BJ (cell line): ENCODE measurements at regions not wholly inside any gene's neighbourhood (a gene's known extent, or its start where the extent isn't known, plus 50 kb on each side); places are given as distances from the start of the nearest gene placed in this dataset.

ENCODE experiments used
- CTCF ChIA-PET: fragments of 350-600 bp; formaldehyde crosslinking; extraction: SDS; loops from one replicate; lab custom pipeline; 2021; ENCODE audit warnings: antibody characterized with exemption, inconsistent platforms; lab: Yijun Ruan, JAX
- POLR2A ChIA-PET: fragments of 300-600 bp; sonication (Branson Sonifier 250); formaldehyde crosslinking; extraction: SDS; loops from one replicate; lab custom pipeline; 2021; ENCODE audit warnings: antibody characterized with exemption; lab: Charles Lee
- DNase-seq: peaks from one replicate; pipeline ENCODE4 v3.0.0-alpha.2; 2011; ENCODE audit warnings: low read depth
- H3K27me3 ChIP-seq: 2 replicates; pipeline ENCODE4 v1.6.0; 2011; ENCODE audit warnings: low read length; ENCODE audit not compliant: control insufficient read depth, insufficient read depth
- H3K36me3 ChIP-seq: 2 replicates; pipeline ENCODE4 v1.5.1; 2011; ENCODE audit warnings: low read length; ENCODE audit not compliant: control insufficient read depth, insufficient read depth
- H3K4me3 ChIP-seq: 2 replicates; pipeline ENCODE4 v1.5.1; 2011; ENCODE audit warnings: low read depth, mild to moderate bottlenecking, control low read depth, low read length
- CTCF ChIP-seq: IDR thresholded peaks from 2 replicates; pipeline ENCODE4 v1.5.1; 2011; ENCODE audit warnings: low read depth, mild to moderate bottlenecking, control low read depth, inconsistent platforms, low read length, moderate library complexity; ENCODE audit not compliant: insufficient read depth

DNA sequence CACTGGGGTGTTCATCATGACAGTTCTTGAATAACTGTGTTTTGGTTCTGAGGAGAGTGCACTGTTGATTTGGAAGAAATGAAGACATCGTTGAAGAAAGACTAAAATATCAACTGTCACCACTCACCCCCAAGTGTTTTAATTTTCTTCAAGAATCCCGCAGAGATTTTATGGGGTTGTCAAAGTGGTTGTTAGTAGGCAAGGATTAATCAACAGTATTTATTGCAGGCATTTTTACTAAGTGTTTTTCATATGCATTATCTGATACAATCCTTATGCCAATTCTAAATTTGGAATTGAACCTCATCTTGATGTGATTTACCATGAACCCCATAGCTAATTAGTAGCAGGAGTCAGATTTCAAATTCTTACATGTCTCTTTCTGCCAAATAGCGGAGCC is 63.7 kb upstream of the OBI1 start:
- no peaks in the 10 kb centered on the region for H3K27me3 ChIP-seq
- H3K4me3 ChIP-seq, result no peak overlapping the region
- TF ChIP-seq CTCF, result no peak
- CTCF ChIA-PET, result no interaction called here
- no peaks in the 10 kb centered on the region for H3K36me3 ChIP-seq
- no peak for DNase-seq
- POLR2A ChIA-PET, result no interaction called here

GRCh38 chr13:78719367-78719766 is 60.4 kb upstream of the OBI1 start:
- TF ChIP-seq CTCF, result no peak
- POLR2A ChIA-PET, result no interaction called here
- Histone ChIP-seq H3K4me3 (no peak overlapping the region), H3K27me3 (no peaks in the 10 kb centered on the region), H3K36me3 (no peaks in the 10 kb centered on the region)
- CTCF ChIA-PET, result no interaction called here
- no peak for DNase-seq

DNA sequence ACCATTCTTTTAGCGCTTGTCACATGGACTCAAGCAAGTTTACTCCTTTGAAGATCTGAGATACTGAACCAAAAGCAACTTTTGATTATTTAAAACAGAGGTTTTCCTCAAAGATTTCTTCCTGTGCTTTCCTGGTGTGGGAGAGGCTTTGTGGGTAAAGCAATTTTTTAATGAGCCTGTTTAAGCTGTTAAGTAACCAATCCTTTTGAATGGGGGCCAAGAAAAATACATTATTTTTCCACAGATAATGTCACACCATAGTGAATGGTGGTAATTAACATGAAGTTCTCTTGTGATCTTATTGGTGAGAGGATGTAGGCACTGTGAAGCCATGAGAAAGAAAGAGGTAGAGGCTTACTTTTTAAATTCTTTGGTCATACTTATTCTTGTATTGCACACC is 55.8 kb upstream of the OBI1 start:
- ChIA-PET CTCF (no interaction called here), POLR2A (no interaction called here)
- TF ChIP-seq CTCF, result no peak
- no peaks in the 10 kb centered on the region for H3K27me3 ChIP-seq
- no peak overlapping the region for H3K4me3 ChIP-seq
- no peak for DNase-seq
- no peaks in the 10 kb centered on the region for H3K36me3 ChIP-seq

DNA sequence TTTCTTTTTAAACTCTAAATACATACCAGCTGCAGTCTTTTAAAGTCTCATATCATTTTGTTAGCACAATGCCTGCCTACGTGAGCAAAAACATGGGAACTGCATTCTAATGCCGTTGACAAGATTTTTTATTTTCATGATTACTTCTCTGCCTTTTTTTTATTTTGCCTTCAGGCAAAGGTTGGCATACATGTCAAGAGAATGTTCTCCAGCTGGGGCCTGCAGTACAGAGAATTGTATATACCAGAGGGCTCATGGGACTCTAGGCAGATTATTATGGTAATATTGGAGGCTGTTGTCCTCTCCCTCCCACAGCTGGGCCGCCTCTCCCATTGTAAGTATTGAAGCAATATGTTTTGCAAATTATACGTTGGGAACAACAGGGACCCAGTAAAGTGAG is 53.9 kb upstream of the OBI1 start:
- H3K4me3 ChIP-seq, result no peak overlapping the region
- CTCF ChIA-PET, result interaction anchor here (0.7 to 1.2 kb wide), 2 partner anchors 23 to 37 kb away, joined by 3 read pairs; no protein-coding TSS in a partner anchor
- DNase-seq, result no peak
- no peak for TF ChIP-seq CTCF
- POLR2A ChIA-PET, result no interaction called here
- H3K36me3 ChIP-seq, result no peaks in the 10 kb centered on the region
- H3K27me3 ChIP-seq, result no peaks in the 10 kb centered on the region

DNA sequence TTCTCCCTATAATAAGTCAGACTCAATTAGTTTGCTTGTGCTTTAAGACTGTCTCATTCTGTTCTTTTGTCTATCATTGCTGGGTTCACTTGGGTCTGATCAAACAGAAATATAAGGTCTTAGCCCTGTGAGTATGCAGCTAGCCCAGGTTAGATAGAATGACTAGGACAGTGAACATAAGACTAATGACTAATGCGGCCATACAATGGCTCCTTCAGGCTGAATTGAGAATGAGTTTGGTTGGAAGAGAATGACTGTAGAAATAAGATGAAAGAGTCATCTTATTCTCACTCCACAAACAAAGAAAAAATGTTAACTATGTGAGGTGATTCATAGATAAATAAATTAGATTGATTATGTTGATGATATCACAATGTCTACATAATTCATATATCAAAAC is 50.1 kb upstream of the OBI1 start:
- TF ChIP-seq CTCF, result no peak
- DNase-seq, result no peak
- ChIA-PET POLR2A (no interaction called here), CTCF (no interaction called here)
- H3K4me3 ChIP-seq, result no peak overlapping the region
- no peaks in the 10 kb centered on the region for H3K27me3 ChIP-seq
- no peaks in the 10 kb centered on the region for H3K36me3 ChIP-seq
